K562 (cell line): ENCODE measurements at regions not wholly inside any gene's neighbourhood (a gene's known extent, or its start where the extent isn't known, plus 50 kb on each side); places are given as distances from the start of the nearest gene placed in this dataset.

ENCODE experiments used
- ATAC-seq: fragments of 200-7000 bp; cut with Tn5 transposase; 3 replicates; pipeline ENCODE4 v1.9.1; 2020; ENCODE audit warnings: moderate library complexity
- BruUV-seq: library from RNA; stranded (reverse); fragments of 400-500 nt; replicated peaks from 2 replicates; lab custom pipeline; 2021; lab: Mats Ljungman, UMichigan
- CTCF ChIA-PET: fragments of 300-600 bp; formaldehyde crosslinking; extraction: SDS; loops from one replicate; lab custom pipeline; 2021; ENCODE audit warnings: low intra/inter-chr PET ratio; lab: Yijun Ruan, JAX
- POLR2A ChIA-PET: fragments of 300-600, 350-650 bp; sonication (Branson Sonifier 250); formaldehyde crosslinking; extraction: SDS; loops from one replicate; lab custom pipeline; 2021; ENCODE audit warnings: antibody characterized with exemption, inconsistent platforms; lab: Yijun Ruan, JAX
- DNase-seq, 4 experiments: peaks; one replicate each; pipeline versions ENCODE4 v3.0.0 to v3.0.0-alpha.2; 2011 to 2018; ENCODE audit warnings: low spot score in 3 of 4, mixed read lengths in 3 of 4; ENCODE audit errors: extremely low read depth in 1 of 4
- FAIRE-seq: peaks from 2 replicates; lab custom pipeline; 2011; peaks lifted over from hg19 to GRCh38; lab: Jason Lieb, UNC
- H2AFZ ChIP-seq: 2 replicates; pipeline ENCODE4 v1.6.0; 2011; ENCODE audit warnings: low read depth, low read length, control low read depth, inconsistent platforms
- H3K27ac ChIP-seq: fragments of 200-600 bp; 3 replicates; pipeline ENCODE4 v1.8.0; 2011; ENCODE audit warnings: low read depth, mild to moderate bottlenecking, control low read depth, inconsistent platforms, low read length, moderate library complexity, mixed read lengths; ENCODE audit errors: extremely low read depth
- H3K27me3 ChIP-seq, 2 experiments: fragments of 300-600 bp in 1 of 2; 2 replicates in 1 of 2; 3 replicates in 1 of 2; pipeline versions ENCODE4 v1.6.0 to v1.8.0; 2011; ENCODE audit warnings: inconsistent platforms in 2 of 2, low read length in 2 of 2, mild to moderate bottlenecking in 1 of 2, mixed read lengths in 1 of 2, moderate library complexity in 1 of 2; ENCODE audit not compliant: control insufficient read depth in 2 of 2, insufficient read depth in 2 of 2
- H3K36me3 ChIP-seq: fragments of 300-600 bp; 3 replicates; pipeline ENCODE4 v1.8.0; 2011; ENCODE audit warnings: mild to moderate bottlenecking, low read length, inconsistent platforms; ENCODE audit not compliant: control insufficient read depth, insufficient read depth
- H3K4me1 ChIP-seq, 2 experiments: fragments of 200-600 bp in 1 of 2; replicated peaks in 1 of 2; 2 replicates in 1 of 2; 3 replicates in 1 of 2; pipeline versions ENCODE4 v1.5.1 to v1.8.0; 2011; ENCODE audit warnings: inconsistent platforms in 2 of 2, low read length in 2 of 2, mild to moderate bottlenecking in 1 of 2, mixed read lengths in 1 of 2, moderate library complexity in 1 of 2; ENCODE audit not compliant: control insufficient read depth in 2 of 2, insufficient read depth in 2 of 2
- H3K4me2 ChIP-seq: 2 replicates; pipeline ENCODE4 v1.6.1; 2011; ENCODE audit warnings: low read length, control low read depth, inconsistent platforms, mixed read lengths; ENCODE audit not compliant: insufficient read depth
- H3K4me3 ChIP-seq: fragments of 200-600 bp; sonication (generic), shearing (Covaris generic); 2 replicates; pipeline ENCODE4 v1.5.1; 2016; ENCODE audit warnings: control low read depth, inconsistent platforms
- H3K79me2 ChIP-seq: fragments of 200-600 bp; 3 replicates; pipeline ENCODE4 v1.8.0; 2011; ENCODE audit warnings: low read length, inconsistent platforms; ENCODE audit not compliant: control insufficient read depth, insufficient read depth
- H3K9ac ChIP-seq, 2 experiments: 2 replicates each; pipeline versions ENCODE4 v1.6.0 to v1.6.1; 2011; ENCODE audit warnings: low read depth in 2 of 2, low read length in 2 of 2, control low read depth in 1 of 2, inconsistent platforms in 1 of 2, mild to moderate bottlenecking in 1 of 2, mixed read lengths in 1 of 2; ENCODE audit not compliant: insufficient read depth in 1 of 2
- H3K9me1 ChIP-seq: one replicate; pipeline ENCODE4 v1.6.0; 2011; ENCODE audit warnings: inconsistent platforms, mild to moderate bottlenecking, low read length, moderate library complexity; ENCODE audit not compliant: control insufficient read depth, insufficient read depth
- H3K9me3 ChIP-seq: replicated peaks from 2 replicates; pipeline ENCODE4 v1.5.1; 2011; ENCODE audit warnings: low read depth, low read length, inconsistent platforms; ENCODE audit not compliant: control insufficient read depth, insufficient read depth
- H4K20me1 ChIP-seq: replicated peaks from 2 replicates; pipeline ENCODE4 v1.6.1; 2011; ENCODE audit warnings: low read length, inconsistent platforms, mixed read lengths; ENCODE audit not compliant: control insufficient read depth, insufficient read depth
- AFF4 ChIP-seq: sonication (generic); formaldehyde crosslinking; IDR thresholded peaks from 2 replicates; pipeline ENCODE4 v1.8.0; 2023; ENCODE audit warnings: mild to moderate bottlenecking, missing genetic modification reagents
- CBX5 ChIP-seq: IDR thresholded peaks from 2 replicates; pipeline ENCODE4 v1.6.1; 2014; ENCODE audit warnings: low read depth, borderline replicate concordance
- CSDE1 ChIP-seq, 2 experiments: fragments of 450-650 bp; IDR thresholded peaks; 2 replicates each; pipeline ENCODE4 v1.6.1; 2016; ENCODE audit warnings: mild to moderate bottlenecking in 1 of 2
- HMG20A ChIP-seq: fragments of 450-650 bp; formaldehyde crosslinking; conservative IDR thresholded peaks from 2 replicates; pipeline ENCODE4 v1.4.0; 2020; ENCODE audit warnings: mild to moderate bottlenecking, mixed read lengths
- MXD1 ChIP-seq: fragments of 250-450 bp; sonication (Bioruptor Pico); IDR thresholded peaks from 2 replicates; pipeline ENCODE4 v1.8.0; 2021; ENCODE audit warnings: borderline replicate concordance, mild to moderate bottlenecking, moderate library complexity; ENCODE audit not compliant: poor library complexity, severe bottlenecking
- NR0B1 ChIP-seq: fragments of 450-650 bp; IDR thresholded peaks from one replicate; pipeline ENCODE4 v1.6.1; 2018; ENCODE audit warnings: mild to moderate bottlenecking, moderate library complexity; ENCODE audit not compliant: partially characterized antibody
- UBTF ChIP-seq, 2 experiments: IDR thresholded peaks; 2 replicates each; pipeline ENCODE4 v1.6.1; 2012; ENCODE audit warnings: improper control_type of control experiment in 2 of 2, low read depth in 2 of 2, low read length in 2 of 2, borderline replicate concordance in 1 of 2
- ZNF12 ChIP-seq: sonication (generic); formaldehyde crosslinking; IDR thresholded peaks from 2 replicates; pipeline ENCODE4 v1.4.0; 2020; ENCODE audit warnings: mild to moderate bottlenecking, missing genetic modification reagents
- ZNF134 ChIP-seq: fragments of 250-450 bp; sonication (Bioruptor Pico); conservative IDR thresholded peaks from 2 replicates; pipeline ENCODE4 v1.4.0; 2020
- ZNF76 ChIP-seq: fragments of 250-450 bp; sonication (Bioruptor Pico); IDR thresholded peaks from 2 replicates; pipeline ENCODE4 v1.4.0; 2020; ENCODE audit warnings: mild to moderate bottlenecking, moderate library complexity, borderline replicate concordance
- ZNF77 ChIP-seq: fragments of 250-450 bp; sonication (Bioruptor Pico); IDR thresholded peaks from 2 replicates; pipeline ENCODE4 v1.5.0; 2020
- WGBS: fragments of 100-300 bp; shearing (Covaris generic); methylation state at CpG from one replicate; pipeline ENCODE4 v1.1.6; 2016; ENCODE audit warnings: low coverage, mixed read lengths; ENCODE audit not compliant: insufficient coverage; ENCODE audit errors: missing lambda C conversion rate; 5-methylcytosine and 5-hydroxymethylcytosine counted together
- in situ Hi-C: fragments of 300-500 bp; cut with MboI; formaldehyde crosslinking; loops from 4 replicates; pipeline ENCODE4 v1.15.0; 2018; ENCODE audit warnings: inconsistent platforms, mixed read lengths
- intact Hi-C: fragments of 100-400 bp; cut with micrococcal nuclease; formaldehyde crosslinking; loops from 2 replicates; pipeline ENCODE4 v1.14.2; 2022

- TF ChIP-seq ZNF134, result no peak
- TF ChIP-seq ZNF12 (CRISPR knock-in tag), result no peak
- TF ChIP-seq MXD1 (CRISPR knock-in tag), result no peak
- no peak for TF ChIP-seq CBX5
Measured at GRCh38 chr15:29969562-29970401, 113.0 kb upstream of the GOLGA8J start (continued).

GRCh38 chr15:29968895-29969561, 113.7 kb upstream of the GOLGA8J start:
- intact Hi-C loops (no loop called here), in situ Hi-C loops (no loop called here)
- ChIA-PET CTCF (no interaction called here), POLR2A (interaction anchor here (0.6 kb wide), 1 partner anchor 282 kb away, joined by 5 read pairs; no protein-coding TSS in a partner anchor)
- H3K4me3 ChIP-seq, result no peak overlapping the region
- no peaks in the 10 kb centered on the region for H3K9me3 ChIP-seq
- DNase-seq (no peak), ATAC-seq (no peak), FAIRE-seq (no peak)
- no peak overlapping the region for H3K27ac ChIP-seq
- 39% methylated on average over 39 of the region's 69 CpGs for WGBS
- H3K4me2 ChIP-seq, result no peak overlapping the region
- H3K79me2 ChIP-seq, result no peaks in the 10 kb centered on the region
- H3K4me1 ChIP-seq, result no peaks in the 10 kb centered on the region
- H2AFZ ChIP-seq, result no peak overlapping the region
- no peaks in the 10 kb centered on the region for H3K27me3 ChIP-seq
- no peak overlapping the region for H3K9ac ChIP-seq
- BruUV-seq, result no TSS peak
- no peaks in the 10 kb centered on the region for H3K36me3 ChIP-seq
- no peaks in the 10 kb centered on the region for H4K20me1 ChIP-seq
- no peaks in the 10 kb centered on the region for H3K9me1 ChIP-seq
- TF ChIP-seq ZNF76 (CRISPR knock-in tag) (no peak), ZNF77 (CRISPR knock-in tag) (no peak), AFF4 (no peak), NR0B1 (no peak), HMG20A (no peak), CSDE1 (IDR thresholded peaks at IDR 0.05) (no peak), UBTF (IDR thresholded peaks at IDR 0.05; ENCODE audit: borderline replicate concordance in 1 of 2, low read depth in 2 of 2, low read length in 2 of 2) (no peak)
